GM12878 (cell line): ENCODE measurements at regions not wholly inside any gene's neighbourhood (a gene's known extent, or its start where the extent isn't known, plus 50 kb on each side); places are given as distances from the start of the nearest gene placed in this dataset.

ENCODE experiments used
- ATAC-seq: fragments of 200-7000 bp; cut with Tn5 transposase; 3 replicates; pipeline ENCODE4 v1.9.1; 2020; ENCODE audit warnings: mild to moderate bottlenecking, moderate library complexity
- BruUV-seq: library from RNA; stranded (reverse); fragments of 400-500 nt; replicated peaks from 2 replicates; lab custom pipeline; 2021; lab: Mats Ljungman, UMichigan
- CTCF ChIA-PET: fragments of 300-600 bp; sonication (Branson Sonifier 250); formaldehyde crosslinking; extraction: SDS; loops from one replicate; lab custom pipeline; 2021; ENCODE audit warnings: inconsistent platforms; lab: Yijun Ruan, JAX
- POLR2A ChIA-PET: fragments of 350-600 bp; formaldehyde crosslinking; extraction: SDS; loops from one replicate; lab custom pipeline; 2021; ENCODE audit warnings: inconsistent platforms; lab: Charles Lee
- RAD21 ChIA-PET: fragments of 300-600 bp; sonication (Branson Sonifier 250); formaldehyde crosslinking; loops from one replicate; lab custom pipeline; 2023; ENCODE audit warnings: antibody characterized with exemption; ENCODE audit not compliant: unreplicated experiment; lab: Charles Lee
- SMC1A ChIA-PET: fragments of 300-600 bp; sonication (Branson Sonifier 250); formaldehyde crosslinking; loops from one replicate; lab custom pipeline; 2023; ENCODE audit not compliant: unreplicated experiment, uncharacterized antibody; lab: Charles Lee
- DNase-seq: peaks from one replicate; pipeline ENCODE4 v3.0.0-alpha.2; 2011; ENCODE audit warnings: low read depth, low spot score
- FAIRE-seq: peaks from 3 replicates; lab custom pipeline; 2011; peaks lifted over from hg19 to GRCh38; lab: Jason Lieb, UNC
- H2AFZ ChIP-seq: 2 replicates; pipeline ENCODE4 v1.6.0; 2011; ENCODE audit warnings: low read depth, low read length, control low read depth; ENCODE audit not compliant: control insufficient read depth
- H3K27ac ChIP-seq: 2 replicates; pipeline ENCODE4 v1.5.1; 2011; ENCODE audit warnings: control low read depth; ENCODE audit not compliant: control insufficient read depth, insufficient read depth
- H3K27me3 ChIP-seq, 2 experiments: replicated peaks in 1 of 2; 2 replicates each; pipeline versions ENCODE4 v1.6.0 to v1.6.1; 2011; ENCODE audit warnings: low read length in 1 of 2; ENCODE audit not compliant: control insufficient read depth in 2 of 2, insufficient read depth in 2 of 2
- H3K36me3 ChIP-seq, 2 experiments: 2 replicates each; pipeline ENCODE4 v1.5.1; 2011; ENCODE audit warnings: low read length in 1 of 2; ENCODE audit not compliant: control insufficient read depth in 2 of 2, insufficient read depth in 2 of 2
- H3K4me1 ChIP-seq: 2 replicates; pipeline ENCODE4 v1.6.1; 2011; ENCODE audit warnings: mild to moderate bottlenecking, low read length, moderate library complexity, mixed read lengths; ENCODE audit not compliant: control insufficient read depth, insufficient read depth
- H3K4me2 ChIP-seq: 2 replicates; pipeline ENCODE4 v1.6.0; 2011; ENCODE audit warnings: control low read depth; ENCODE audit not compliant: control insufficient read depth, insufficient read depth
- H3K4me3 ChIP-seq: fragments of 200-600 bp; sonication (generic); 2 replicates; pipeline ENCODE4 v1.5.1; 2016
- H3K79me2 ChIP-seq: 2 replicates; pipeline ENCODE4 v1.6.0; 2011; ENCODE audit warnings: low read length; ENCODE audit not compliant: control insufficient read depth, insufficient read depth
- H3K9ac ChIP-seq: 2 replicates; pipeline ENCODE4 v1.8.0; 2011; ENCODE audit warnings: low read length, control low read depth, mixed read lengths; ENCODE audit not compliant: control insufficient read depth, insufficient read depth
- H3K9me3 ChIP-seq: replicated peaks from 3 replicates; pipeline ENCODE4 v1.5.1; 2011; ENCODE audit warnings: mild to moderate bottlenecking, low read length; ENCODE audit not compliant: control insufficient read depth, insufficient read depth
- H4K20me1 ChIP-seq: 2 replicates; pipeline ENCODE4 v1.6.0; 2011; ENCODE audit not compliant: control insufficient read depth, insufficient read depth
- ATF7 ChIP-seq: fragments of 450-650 bp; IDR thresholded peaks from 2 replicates; pipeline ENCODE4 v1.6.1; 2016; ENCODE audit warnings: low read depth, mild to moderate bottlenecking
- CBX5 ChIP-seq: sonication (generic); IDR thresholded peaks from 2 replicates; pipeline ENCODE4 v1.6.1; 2016; ENCODE audit warnings: low read depth, moderate library complexity, mild to moderate bottlenecking, inconsistent platforms
- HDAC2 ChIP-seq: fragments of 200-600 bp; sonication (generic); IDR thresholded peaks from 2 replicates; pipeline ENCODE4 v1.6.1; 2017
- RAD21 ChIP-seq: IDR thresholded peaks from 2 replicates; pipeline ENCODE4 v1.6.1; 2011; ENCODE audit warnings: mild to moderate bottlenecking, low read depth, low read length, moderate library complexity; ENCODE audit not compliant: insufficient read depth
- SPI1 ChIP-seq: IDR thresholded peaks from 2 replicates; pipeline ENCODE4 v1.6.1; 2011; ENCODE audit warnings: low read depth, mild to moderate bottlenecking, low read length, moderate library complexity, borderline replicate concordance; ENCODE audit not compliant: insufficient read depth
- TARDBP ChIP-seq: IDR thresholded peaks from 2 replicates; pipeline ENCODE4 v1.6.1; 2016; ENCODE audit warnings: borderline replicate concordance
- TCF12 ChIP-seq: IDR thresholded peaks from 2 replicates; pipeline ENCODE4 v1.6.1; 2011; ENCODE audit warnings: low read depth, mild to moderate bottlenecking, low read length
- WGBS: methylation state at CpG from one replicate; pipeline ENCODE4 v1.1.6; 2016; ENCODE audit warnings: low lambda C conversion rate; ENCODE audit not compliant: insufficient replicate concordance, insufficient coverage; ENCODE audit errors: missing lambda C conversion rate; 5-methylcytosine and 5-hydroxymethylcytosine counted together
- in situ Hi-C: fragments of 300-500 bp; cut with MboI; formaldehyde crosslinking; loops from 9 replicates; pipeline ENCODE4 v1.14.3; 2018; ENCODE audit warnings: mixed read lengths
- intact Hi-C: fragments of 100-400 bp; cut with micrococcal nuclease; formaldehyde crosslinking; loops from one replicate; pipeline ENCODE4 v1.14.2; 2022; ENCODE audit not compliant: unreplicated experiment
- TF ChIP-seq, protein P1 (sequence below): fragments of 450-650 bp; IDR thresholded peaks from 2 replicates; pipeline ENCODE4 v1.6.1; 2017; ENCODE audit warnings: mild to moderate bottlenecking, low read depth, inconsistent platforms; ENCODE audit not compliant: poor library complexity, severe bottlenecking
- TF ChIP-seq, protein P2 (sequence below): fragments of 150-350 bp; IDR thresholded peaks from 2 replicates; pipeline ENCODE4 v1.6.1; 2014; ENCODE audit warnings: mild to moderate bottlenecking, low read depth, low read length

DNA sequence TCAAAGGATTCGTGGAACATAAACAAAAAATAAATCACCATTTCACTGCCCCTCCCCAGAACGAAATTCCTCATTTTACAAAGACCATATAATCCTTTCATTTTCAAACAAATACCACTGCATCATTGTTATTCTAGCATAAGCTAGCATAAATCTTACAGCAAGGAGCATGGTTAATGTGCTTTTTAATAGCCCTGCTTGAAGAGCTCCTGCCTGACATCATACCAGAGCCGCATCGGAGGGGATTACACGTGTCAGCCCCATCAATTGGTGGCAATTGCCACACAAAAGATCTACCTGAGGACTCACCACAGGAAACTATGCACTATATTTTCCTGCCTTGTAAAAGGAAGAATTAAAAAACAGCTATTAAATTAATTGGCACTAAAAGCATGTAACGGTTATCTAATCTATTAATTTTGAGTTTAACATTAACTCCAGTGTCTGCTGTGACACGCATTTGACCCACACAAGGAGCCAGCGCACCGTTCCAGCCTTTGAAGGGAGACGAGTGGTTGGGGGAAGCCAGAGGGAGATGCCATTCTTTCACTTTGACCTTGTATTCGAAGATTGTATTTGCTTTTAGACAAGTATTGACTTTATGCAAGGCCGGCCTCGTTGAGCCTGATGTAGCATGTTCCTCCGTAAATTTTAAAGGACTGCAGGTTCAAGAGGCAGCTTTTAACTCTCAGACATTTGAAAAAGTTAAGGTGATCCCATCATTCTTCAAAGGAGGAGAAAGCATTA is 261.1 kb upstream of the RNF32 start:
- Histone ChIP-seq H3K27ac (no peak overlapping the region), H3K9me3 (no peaks in the 10 kb centered on the region), H3K4me1 (no peaks in the 10 kb centered on the region), H3K4me2 (no peak overlapping the region), H2AFZ (no peak overlapping the region), H3K4me3 (no peak overlapping the region), H4K20me1 (no peaks in the 10 kb centered on the region), H3K79me2 (no peaks in the 10 kb centered on the region), H3K27me3 (no peaks in the 10 kb centered on the region; a peak in 1 of 4 replicates), H3K36me3 (no peaks in the 10 kb centered on the region), H3K9ac (no peak overlapping the region)
- ChIA-PET POLR2A (no interaction called here), SMC1A (interaction anchor here (0.8 to 1.0 kb wide), 2 partner anchors 25 to 267 kb away, joined by 3 read pairs; no protein-coding TSS in a partner anchor), CTCF (no interaction called here), RAD21 (no interaction called here)
- WGBS = 36% methylated on average over 14 of the region's 14 CpGs
- no TSS peak for BruUV-seq
- DNase-seq (no peak), FAIRE-seq (no peak), ATAC-seq (no peak)
- TF ChIP-seq, protein P1, sequence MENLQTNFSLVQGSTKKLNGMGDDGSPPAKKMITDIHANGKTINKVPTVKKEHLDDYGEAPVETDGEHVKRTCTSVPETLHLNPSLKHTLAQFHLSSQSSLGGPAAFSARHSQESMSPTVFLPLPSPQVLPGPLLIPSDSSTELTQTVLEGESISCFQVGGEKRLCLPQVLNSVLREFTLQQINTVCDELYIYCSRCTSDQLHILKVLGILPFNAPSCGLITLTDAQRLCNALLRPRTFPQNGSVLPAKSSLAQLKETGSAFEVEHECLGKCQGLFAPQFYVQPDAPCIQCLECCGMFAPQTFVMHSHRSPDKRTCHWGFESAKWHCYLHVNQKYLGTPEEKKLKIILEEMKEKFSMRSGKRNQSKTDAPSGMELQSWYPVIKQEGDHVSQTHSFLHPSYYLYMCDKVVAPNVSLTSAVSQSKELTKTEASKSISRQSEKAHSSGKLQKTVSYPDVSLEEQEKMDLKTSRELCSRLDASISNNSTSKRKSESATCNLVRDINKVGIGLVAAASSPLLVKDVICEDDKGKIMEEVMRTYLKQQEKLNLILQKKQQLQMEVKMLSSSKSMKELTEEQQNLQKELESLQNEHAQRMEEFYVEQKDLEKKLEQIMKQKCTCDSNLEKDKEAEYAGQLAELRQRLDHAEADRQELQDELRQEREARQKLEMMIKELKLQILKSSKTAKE = no peak
- TF ChIP-seq TCF12 (no peak), SPI1 (no peak), CBX5 (no peak), RAD21 (no peak), HDAC2 (no peak), TARDBP (no peak), ATF7 (no peak)
- TF ChIP-seq, protein P2, sequence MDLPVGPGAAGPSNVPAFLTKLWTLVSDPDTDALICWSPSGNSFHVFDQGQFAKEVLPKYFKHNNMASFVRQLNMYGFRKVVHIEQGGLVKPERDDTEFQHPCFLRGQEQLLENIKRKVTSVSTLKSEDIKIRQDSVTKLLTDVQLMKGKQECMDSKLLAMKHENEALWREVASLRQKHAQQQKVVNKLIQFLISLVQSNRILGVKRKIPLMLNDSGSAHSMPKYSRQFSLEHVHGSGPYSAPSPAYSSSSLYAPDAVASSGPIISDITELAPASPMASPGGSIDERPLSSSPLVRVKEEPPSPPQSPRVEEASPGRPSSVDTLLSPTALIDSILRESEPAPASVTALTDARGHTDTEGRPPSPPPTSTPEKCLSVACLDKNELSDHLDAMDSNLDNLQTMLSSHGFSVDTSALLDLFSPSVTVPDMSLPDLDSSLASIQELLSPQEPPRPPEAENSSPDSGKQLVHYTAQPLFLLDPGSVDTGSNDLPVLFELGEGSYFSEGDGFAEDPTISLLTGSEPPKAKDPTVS = no peak
- in situ Hi-C loops (no loop called here), intact Hi-C loops (no loop called here)
